NCI-H1930 (cell line): ENCODE measurements at regions not wholly inside any gene's neighbourhood (a gene's known extent, or its start where the extent isn't known, plus 50 kb on each side); places are given as distances from the start of the nearest gene placed in this dataset.
"Not testable (repeated sequence)": the region's sequence is repeated elsewhere in the genome, so short reads cannot be mapped to it uniquely, and the experiment has no call there.

Experiments
- DNase-seq, 2 experiments: peaks; one replicate each; lab custom pipeline; 2025; lab: John Stamatoyannopoulos, UW

- DNase-seq, result no peak
These were observed 70.1 kb downstream of the ZNF330 start for GRCh38 chr4:141290771-141291170.

- no peak for DNase-seq
These were observed 73.6 kb downstream of the ZNF330 start for GRCh38 chr4:141294306-141294705.

- DNase-seq, result no peak
These were observed 80.5 kb downstream of the ZNF330 start for GRCh38 chr4:141301216-141301615.

GRCh38 chr4:141302924-141303323 lies 82.2 kb downstream of the ZNF330 start:
- no peak for DNase-seq

- DNase-seq, result no peak
These were observed 83.7 kb downstream of the ZNF330 start for GRCh38 chr4:141304346-141304745.

GRCh38 chr4:141306331-141306730 lies 85.6 kb downstream of the ZNF330 start:
- DNase-seq, result no peak

- peak in 1 of 2 experiments; percentile 19 for DNase-seq
These were observed 86.6 kb downstream of the ZNF330 start for GRCh38 chr4:141307241-141307689.

- DNase-seq, result no peak
These were observed 89.2 kb downstream of the ZNF330 start for GRCh38 chr4:141309874-141310273.

- no peak for DNase-seq
These were observed 90.8 kb downstream of the ZNF330 start for GRCh38 chr4:141311246-141312204.

GRCh38 chr4:141314627-141315026 lies 93.9 kb downstream of the ZNF330 start:
- DNase-seq, result no peak

- DNase-seq, result no peak
These were observed 108.0 kb downstream of the ZNF330 start for GRCh38 chr4:141328560-141329173.

- DNase-seq, result no peak
These were observed 108.5 kb downstream of the ZNF330 start for GRCh38 chr4:141329174-141329569.

- no peak for DNase-seq
These were observed 109.9 kb downstream of the ZNF330 start for GRCh38 chr4:141330616-141331015.

GRCh38 chr4:141331534-141332358 lies 111.1 kb downstream of the ZNF330 start:
- DNase-seq, result no peak

- not testable (repeated sequence) for DNase-seq
These were observed 111.9 kb downstream of the ZNF330 start for GRCh38 chr4:141332359-141333181.

GRCh38 chr4:141333456-141334230 lies 112.9 kb downstream of the ZNF330 start:
- DNase-seq, result not testable (repeated sequence)

- no peak for DNase-seq
These were observed 114.5 kb downstream of the ZNF330 start for GRCh38 chr4:141335166-141335565.

- no peak for DNase-seq
These were observed 117.5 kb downstream of the ZNF330 start for GRCh38 chr4:141338238-141338637.

- no peak for DNase-seq
These were observed 118.7 kb downstream of the ZNF330 start for GRCh38 chr4:141339391-141339790.

GRCh38 chr4:141339966-141340365 lies 119.3 kb downstream of the ZNF330 start:
- DNase-seq, result no peak

- DNase-seq, result no peak
These were observed 119.8 kb downstream of the ZNF330 start for GRCh38 chr4:141340458-141340857.
